ENCODE measurements at regions not wholly inside any gene's neighbourhood (a gene's known extent, or its start where the extent isn't known, plus 50 kb on each side); places are given as distances from the start of the nearest gene placed in this dataset.

DNA sequence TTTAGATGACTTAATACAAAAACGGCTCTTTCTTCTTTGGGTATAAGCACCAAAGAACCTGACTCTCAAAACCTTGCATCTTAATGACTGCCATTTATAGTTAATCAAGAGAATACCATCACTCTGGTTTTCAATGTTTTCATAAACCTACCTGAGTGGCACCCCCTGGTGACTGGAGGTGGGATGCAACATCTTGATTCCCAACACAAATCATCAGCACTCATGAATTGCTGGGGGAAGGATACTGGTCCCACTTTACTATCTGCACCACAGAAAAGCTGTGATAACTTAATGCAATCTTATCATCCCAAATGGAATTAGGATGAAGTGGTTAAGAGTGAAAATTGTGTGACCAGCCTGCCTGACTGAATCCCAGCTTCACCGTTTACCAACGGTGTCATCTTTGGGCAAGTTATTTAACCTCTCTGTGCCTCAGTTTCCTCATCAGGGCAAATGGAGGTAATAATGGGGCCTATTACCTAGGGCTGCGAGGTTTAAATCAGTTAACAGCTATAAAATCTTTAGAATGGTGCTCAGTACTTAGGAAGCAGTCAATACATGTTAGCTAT, 366.4 kb downstream of the KLF12 start:
- no peaks in the 10 kb centered on the region for H3K9me3 Mint-ChIP-seq (ENCODE audit: low read depth)
- H3K36me3 Mint-ChIP-seq (ENCODE audit: low read depth): peaks cover 1% of the 10 kb centered on the region
- no peak overlapping the region for H3K4me3 Mint-ChIP-seq (ENCODE audit: unreplicated experiment)
- peak overlapping the region; percentile 80 for H3K27ac Mint-ChIP-seq (ENCODE audit: unreplicated experiment)
- peaks cover 33% of the 10 kb centered on the region for H3K4me1 Mint-ChIP-seq (ENCODE audit: low read depth)
- DNase-seq (ENCODE audit: low spot score): no peak
- TF ChIP-seq, protein P1, sequence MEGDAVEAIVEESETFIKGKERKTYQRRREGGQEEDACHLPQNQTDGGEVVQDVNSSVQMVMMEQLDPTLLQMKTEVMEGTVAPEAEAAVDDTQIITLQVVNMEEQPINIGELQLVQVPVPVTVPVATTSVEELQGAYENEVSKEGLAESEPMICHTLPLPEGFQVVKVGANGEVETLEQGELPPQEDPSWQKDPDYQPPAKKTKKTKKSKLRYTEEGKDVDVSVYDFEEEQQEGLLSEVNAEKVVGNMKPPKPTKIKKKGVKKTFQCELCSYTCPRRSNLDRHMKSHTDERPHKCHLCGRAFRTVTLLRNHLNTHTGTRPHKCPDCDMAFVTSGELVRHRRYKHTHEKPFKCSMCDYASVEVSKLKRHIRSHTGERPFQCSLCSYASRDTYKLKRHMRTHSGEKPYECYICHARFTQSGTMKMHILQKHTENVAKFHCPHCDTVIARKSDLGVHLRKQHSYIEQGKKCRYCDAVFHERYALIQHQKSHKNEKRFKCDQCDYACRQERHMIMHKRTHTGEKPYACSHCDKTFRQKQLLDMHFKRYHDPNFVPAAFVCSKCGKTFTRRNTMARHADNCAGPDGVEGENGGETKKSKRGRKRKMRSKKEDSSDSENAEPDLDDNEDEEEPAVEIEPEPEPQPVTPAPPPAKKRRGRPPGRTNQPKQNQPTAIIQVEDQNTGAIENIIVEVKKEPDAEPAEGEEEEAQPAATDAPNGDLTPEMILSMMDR (IDR thresholded peaks at IDR 0.05): peak; percentile 75
- no peaks in the 10 kb centered on the region for H3K27me3 Mint-ChIP-seq (ENCODE audit: low read depth)

DNA sequence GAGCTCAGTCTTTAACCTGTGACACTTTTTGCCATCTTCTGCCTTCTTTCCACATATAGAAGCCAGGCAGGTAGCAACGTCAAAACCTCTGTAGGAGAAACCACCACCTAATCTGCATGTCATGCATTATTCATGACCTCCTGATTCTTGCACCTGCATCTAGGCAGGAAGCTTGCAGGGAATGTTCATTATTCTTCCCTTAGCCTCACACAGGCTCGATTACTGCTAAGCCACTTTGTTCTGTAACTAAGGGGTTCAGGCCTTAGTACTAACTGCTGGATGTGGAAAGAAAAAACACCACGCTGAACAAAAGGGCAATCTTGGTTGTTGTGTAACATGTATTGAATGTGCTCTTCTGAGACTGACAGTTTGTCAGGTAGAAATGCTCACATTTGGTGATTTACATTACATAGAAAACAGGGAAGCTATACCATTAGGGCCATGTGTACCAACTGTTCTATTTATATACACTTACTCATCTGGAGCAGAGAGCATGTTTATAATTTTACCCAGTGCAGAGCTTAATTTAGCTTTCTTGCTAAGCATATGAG, 366.9 kb downstream of the KLF12 start:
- no peaks in the 10 kb centered on the region for H3K36me3 Mint-ChIP-seq (ENCODE audit: low read depth)
- no peaks in the 10 kb centered on the region for H3K9me3 Mint-ChIP-seq (ENCODE audit: low read depth)
- no peak for DNase-seq (ENCODE audit: low spot score)
- peak overlapping the region; percentile 80 for H3K27ac Mint-ChIP-seq (ENCODE audit: unreplicated experiment)
- H3K27me3 Mint-ChIP-seq (ENCODE audit: low read depth): no peaks in the 10 kb centered on the region
- H3K4me1 Mint-ChIP-seq (ENCODE audit: low read depth): peaks cover 33% of the 10 kb centered on the region
- no peak overlapping the region for H3K4me3 Mint-ChIP-seq (ENCODE audit: unreplicated experiment)
- TF ChIP-seq, protein P1 (IDR thresholded peaks at IDR 0.05): no peak

DNA sequence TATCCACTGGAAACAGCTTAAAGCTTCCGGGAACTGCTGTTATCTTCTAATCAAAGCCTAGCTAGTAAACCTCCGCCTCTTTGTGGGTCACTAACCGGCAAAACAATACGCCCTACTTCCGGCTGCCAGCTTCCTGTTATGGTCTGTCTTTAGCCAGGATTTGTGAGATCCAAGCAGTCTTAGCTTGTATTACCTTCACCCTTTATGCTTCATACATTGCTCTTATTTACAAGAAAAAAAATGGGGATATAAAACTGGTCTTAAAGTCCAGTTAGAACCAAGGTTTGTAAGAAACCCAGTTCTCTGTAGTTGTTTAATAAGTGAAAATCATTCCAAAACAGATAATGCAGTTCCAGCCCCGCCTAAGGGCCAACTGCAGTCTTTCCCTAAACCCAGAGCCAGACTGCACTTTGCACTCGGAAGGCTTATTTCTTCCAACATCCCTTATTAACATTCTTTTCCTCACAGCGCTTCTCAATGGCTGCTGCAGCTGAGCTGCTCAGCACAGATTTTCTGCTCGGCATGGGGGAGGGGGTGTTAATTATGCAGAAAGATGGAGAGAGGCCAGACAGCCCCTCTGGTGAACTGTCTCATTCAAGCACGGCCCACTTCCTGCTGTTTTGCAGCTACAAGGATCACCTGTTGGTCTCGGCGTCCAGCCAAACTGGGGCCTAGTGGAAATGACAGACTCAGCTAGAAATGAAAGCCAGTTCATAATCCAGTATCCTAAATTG, 368.4 kb downstream of the KLF12 start:
- Mint-ChIP-seq H3K27ac (ENCODE audit: unreplicated experiment) (peak overlapping the region; percentile 83), H3K4me3 (ENCODE audit: unreplicated experiment) (peak overlapping the region; percentile 47), H3K27me3 (ENCODE audit: low read depth) (no peaks in the 10 kb centered on the region), H3K4me1 (ENCODE audit: low read depth) (peaks cover 33% of the 10 kb centered on the region), H3K9me3 (ENCODE audit: low read depth) (no peaks in the 10 kb centered on the region), H3K36me3 (ENCODE audit: low read depth) (no peaks in the 10 kb centered on the region)
- TF ChIP-seq, protein P1 (IDR thresholded peaks at IDR 0.05): peak; percentile 14
- peak; percentile 94 for DNase-seq (ENCODE audit: low spot score)

DNA sequence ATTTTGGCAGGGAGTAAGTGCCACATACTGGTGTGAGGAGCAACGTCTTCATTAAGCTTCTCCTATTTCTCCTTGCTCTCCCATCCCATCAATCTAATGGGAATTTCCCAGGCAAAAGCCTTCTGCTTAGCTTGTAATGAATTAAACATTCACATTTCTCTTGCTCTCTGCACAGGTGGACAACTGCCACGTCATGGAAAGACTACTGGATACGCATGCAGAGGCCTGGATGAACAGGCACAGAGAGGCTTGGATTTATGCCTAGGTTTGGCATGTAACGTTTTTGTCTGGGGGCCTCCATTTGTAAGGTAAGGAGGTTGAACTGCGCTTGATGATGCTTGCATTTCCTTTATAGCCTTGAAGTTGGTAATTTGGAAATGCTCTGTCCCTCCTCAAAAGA, 374.8 kb downstream of the KLF12 start:
- no peak for DNase-seq (ENCODE audit: low spot score)
- Mint-ChIP-seq H3K4me1 (ENCODE audit: low read depth) (peaks cover 5% of the 10 kb centered on the region), H3K36me3 (ENCODE audit: low read depth) (no peaks in the 10 kb centered on the region), H3K4me3 (ENCODE audit: unreplicated experiment) (no peak overlapping the region), H3K9me3 (ENCODE audit: low read depth) (no peaks in the 10 kb centered on the region), H3K27ac (ENCODE audit: unreplicated experiment) (no peak overlapping the region), H3K27me3 (ENCODE audit: low read depth) (no peaks in the 10 kb centered on the region)
- TF ChIP-seq, protein P1 (IDR thresholded peaks at IDR 0.05): no peak

DNA sequence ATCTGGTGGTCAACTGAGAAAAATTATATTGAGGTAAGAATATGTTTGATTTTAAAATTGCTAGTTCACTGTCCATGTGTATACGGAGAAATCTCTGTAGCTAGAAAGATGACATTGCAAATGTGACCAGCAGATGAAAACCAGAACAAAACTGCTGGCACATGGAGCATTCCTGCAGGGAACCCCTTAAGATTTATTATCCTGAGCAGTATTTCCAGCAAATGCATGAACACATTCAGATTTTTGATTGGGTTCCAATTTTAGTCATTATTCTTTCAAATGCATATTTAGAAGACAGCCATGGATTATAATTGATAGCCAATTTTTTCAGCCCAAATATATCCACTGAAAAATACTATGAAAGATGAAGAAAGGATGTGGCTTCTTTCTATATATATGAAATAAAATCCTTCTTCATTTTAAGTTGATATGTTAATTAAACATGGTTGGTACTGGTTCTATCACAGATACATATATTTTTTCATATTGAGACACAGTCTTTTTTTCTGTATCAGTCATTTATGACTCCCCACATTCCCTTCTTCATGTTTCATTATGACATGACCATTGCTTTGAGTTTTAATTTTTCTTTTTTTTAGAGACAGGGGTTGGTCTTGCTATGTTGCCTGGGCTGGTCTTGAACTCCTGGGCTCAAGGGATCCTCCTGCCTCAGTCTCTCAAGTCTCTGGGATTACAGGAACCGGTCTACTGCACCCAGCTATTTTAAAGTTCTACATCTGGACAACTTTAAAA, 376.5 kb downstream of the KLF12 start:
- TF ChIP-seq, protein P1 (IDR thresholded peaks at IDR 0.05): no peak
- no peak for DNase-seq (ENCODE audit: low spot score)
- Mint-ChIP-seq H3K27me3 (ENCODE audit: low read depth) (no peaks in the 10 kb centered on the region), H3K9me3 (ENCODE audit: low read depth) (no peaks in the 10 kb centered on the region), H3K4me1 (ENCODE audit: low read depth) (peaks cover 7% of the 10 kb centered on the region), H3K36me3 (ENCODE audit: low read depth) (no peaks in the 10 kb centered on the region), H3K27ac (ENCODE audit: unreplicated experiment) (no peak overlapping the region), H3K4me3 (ENCODE audit: unreplicated experiment) (no peak overlapping the region)

Data from chondrocyte (in vitro differentiated cells).